Ishikawa (cell line): ENCODE measurements at regions not wholly inside any gene's neighbourhood (a gene's known extent, or its start where the extent isn't known, plus 50 kb on each side); places are given as distances from the start of the nearest gene placed in this dataset.

ENCODE experiments used
- CEBPB ChIP-seq: IDR thresholded peaks from 2 replicates; pipeline ENCODE4 v1.6.1; 2012
- CREB1 ChIP-seq: IDR thresholded peaks from 2 replicates; pipeline ENCODE4 v1.6.1; 2012; ENCODE audit warnings: low read depth
- EGR1 ChIP-seq: IDR thresholded peaks from 2 replicates; pipeline ENCODE4 v1.6.1; 2012
- EP300 ChIP-seq: IDR thresholded peaks from 2 replicates; pipeline ENCODE4 v1.6.1; 2012; ENCODE audit warnings: borderline replicate concordance
- FOXM1 ChIP-seq: IDR thresholded peaks from 2 replicates; pipeline ENCODE4 v1.6.1; 2012; ENCODE audit warnings: low read depth, borderline replicate concordance
- MAX ChIP-seq: IDR thresholded peaks from 2 replicates; pipeline ENCODE4 v1.6.1; 2012
- NFIC ChIP-seq: IDR thresholded peaks from 2 replicates; pipeline ENCODE4 v1.6.1; 2012
- RAD21 ChIP-seq: IDR thresholded peaks from 2 replicates; pipeline ENCODE4 v1.6.1; 2012; ENCODE audit warnings: low read depth
- REST ChIP-seq: IDR thresholded peaks from 2 replicates; pipeline ENCODE4 v1.6.1; 2012; ENCODE audit warnings: low read depth, mild to moderate bottlenecking
- TAF1 ChIP-seq: IDR thresholded peaks from 2 replicates; pipeline ENCODE4 v1.6.1; 2012; ENCODE audit warnings: low read depth, mild to moderate bottlenecking
- TCF12 ChIP-seq: IDR thresholded peaks from 2 replicates; pipeline ENCODE4 v1.6.1; 2012; ENCODE audit warnings: low read depth
- TEAD4 ChIP-seq: IDR thresholded peaks from 2 replicates; pipeline ENCODE4 v1.6.1; 2012
- YY1 ChIP-seq: IDR thresholded peaks from 2 replicates; pipeline ENCODE4 v1.6.1; 2012; ENCODE audit warnings: low read depth

DNA sequence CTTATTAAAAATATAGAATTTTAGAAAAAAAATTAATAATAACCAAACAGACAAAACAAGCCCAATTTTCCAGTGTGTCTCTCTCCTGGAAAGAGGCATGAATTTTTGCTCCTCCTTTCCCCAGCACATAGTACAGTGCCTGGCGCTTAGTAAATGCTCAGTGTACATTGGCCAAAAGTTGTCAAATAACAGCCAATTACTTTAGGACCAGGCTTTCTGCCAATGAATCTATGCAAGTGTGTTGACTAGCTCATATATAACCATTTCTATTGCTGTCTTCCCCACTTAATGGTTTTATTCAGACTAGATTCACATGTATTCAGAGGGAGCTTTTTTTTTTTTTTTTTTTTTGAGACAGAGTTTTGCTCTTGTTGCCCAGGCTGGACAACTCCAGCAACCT lies 120.1 kb upstream of the CD180 start:
- TF ChIP-seq TAF1 (no peak), TCF12 (no peak), MAX (no peak), CEBPB (no peak), REST (no peak), YY1 (no peak), RAD21 (no peak), EGR1 (no peak), TEAD4 (no peak), EP300 (no peak), CREB1 (no peak), FOXM1 (no peak), NFIC (no peak)
